B cell (primary cell): ENCODE measurements at regions not wholly inside any gene's neighbourhood (a gene's known extent, or its start where the extent isn't known, plus 50 kb on each side); places are given as distances from the start of the nearest gene placed in this dataset.

Source experiments
- ATAC-seq: fragments of 200-7000 bp; cut with Tn5 transposase; one replicate; pipeline ENCODE4 v1.10.0; 2021; ENCODE audit warnings: low read depth, mild to moderate bottlenecking, moderate number of reproducible peaks, moderate library complexity
- CTCF ChIA-PET: fragments of 350-600 bp; sonication (Branson Sonifier 250); formaldehyde crosslinking; loops from one replicate; lab custom pipeline; 2021; ENCODE audit warnings: antibody characterized with exemption, inconsistent platforms; lab: Charles Lee
- POLR2A ChIA-PET: fragments of 350-600 bp; sonication (Branson Sonifier 250); formaldehyde crosslinking; loops from one replicate; lab custom pipeline; 2021; ENCODE audit warnings: antibody characterized with exemption; lab: Charles Lee
- DNase-seq: peaks from one replicate; pipeline ENCODE4 v3.0.0; 2013
- H2AFZ ChIP-seq: 2 replicates; pipeline ENCODE4 v1.6.1; 2012; ENCODE audit warnings: mild to moderate bottlenecking, low read depth, low read length; ENCODE audit not compliant: insufficient read depth, poor library complexity, severe bottlenecking
- H3K27ac ChIP-seq, 2 donors: 1 replicate in 1 of 2; 2 replicates in 1 of 2; pipeline ENCODE4 v1.5.1; 2012 to 2013; ENCODE audit warnings: low read length in 2 of 2, mild to moderate bottlenecking in 2 of 2, moderate library complexity in 1 of 2
- H3K27me3 ChIP-seq, 4 experiments: fragments of 200-600 bp in 1 of 4; sonication (generic) in 1 of 4; replicated peaks in 1 of 4; 1 replicate in 2 of 4; 2 replicates in 2 of 4; pipeline versions ENCODE4 v1.6.1 to v1.7.0; 2013 to 2016; ENCODE audit warnings: low read length in 3 of 4, mild to moderate bottlenecking in 2 of 4, mixed read lengths in 1 of 4, moderate library complexity in 1 of 4; ENCODE audit not compliant: insufficient read depth in 4 of 4, control insufficient read depth in 3 of 4; ENCODE audit errors: control extremely low read depth in 1 of 4
- H3K36me3 ChIP-seq, 2 experiments: replicated peaks in 1 of 2; 1 replicate in 1 of 2; 2 replicates in 1 of 2; pipeline versions ENCODE4 v1.6.1 to v1.7.1; 2013; ENCODE audit warnings: low read length in 1 of 2; ENCODE audit not compliant: insufficient read depth in 2 of 2, control insufficient read depth in 1 of 2; ENCODE audit errors: control extremely low read depth in 1 of 2, extremely low read depth in 1 of 2
- H3K4me1 ChIP-seq, 2 donors: fragments of 200-600 bp in 1 of 2; sonication (generic) in 1 of 2; 1 replicate in 1 of 2; 2 replicates in 1 of 2; pipeline versions ENCODE4 v1.5.1 to v1.6.1; 2013 to 2017; ENCODE audit warnings: low read length in 2 of 2; ENCODE audit not compliant: control insufficient read depth in 2 of 2, insufficient read depth in 2 of 2
- H3K4me2 ChIP-seq: replicated peaks from 2 replicates; pipeline ENCODE3; 2012; ENCODE audit warnings: mild to moderate bottlenecking, low read depth, low read length; ENCODE audit not compliant: poor library complexity, severe bottlenecking
- H3K4me3 ChIP-seq, 5 experiments: fragments of 200-600 bp in 1 of 5; sonication (generic) in 1 of 5; 1 replicate in 3 of 5; 2 replicates in 2 of 5; pipeline versions ENCODE4 v1.5.1 to v1.7.0; 2011 to 2016; ENCODE audit warnings: low read length in 4 of 5, mild to moderate bottlenecking in 4 of 5, low read depth in 2 of 5, control low read depth in 1 of 5, moderate library complexity in 1 of 5; ENCODE audit not compliant: insufficient read depth in 1 of 5; ENCODE audit errors: control extremely low read depth in 1 of 5, extremely low read depth in 1 of 5
- H3K79me2 ChIP-seq: fragments of 200-600 bp; sonication (generic); one replicate; pipeline ENCODE4 v1.6.0; 2016; ENCODE audit warnings: low read length; ENCODE audit not compliant: control insufficient read depth, insufficient read depth
- H3K9ac ChIP-seq: fragments of 200-600 bp; sonication (generic); 2 replicates; pipeline ENCODE4 v1.6.1; 2017; ENCODE audit warnings: mild to moderate bottlenecking, low read length, moderate library complexity
- H3K9me3 ChIP-seq, 3 donors: one replicate each; pipeline versions ENCODE4 v1.6.1 to v1.7.1; 2013; ENCODE audit warnings: low read length in 2 of 3; ENCODE audit not compliant: control insufficient read depth in 2 of 3, insufficient read depth in 1 of 3; ENCODE audit errors: control extremely low read depth in 1 of 3
- H4K20me1 ChIP-seq: 2 replicates; pipeline ENCODE4 v1.6.0; 2012; ENCODE audit warnings: mild to moderate bottlenecking, low read length; ENCODE audit not compliant: insufficient read depth, control insufficient read depth, poor library complexity, severe bottlenecking
- H3K27ac Mint-ChIP-seq: one replicate; pipeline ENCODE4 v1.8.0; 2021; ENCODE audit warnings: mixed read lengths
- H3K27me3 Mint-ChIP-seq: one replicate; pipeline ENCODE4 v1.8.0; 2021; ENCODE audit warnings: mixed read lengths
- H3K4me1 Mint-ChIP-seq: one replicate; pipeline ENCODE4 v1.8.0; 2021; ENCODE audit warnings: mixed read lengths
- H3K4me3 Mint-ChIP-seq: one replicate; pipeline ENCODE4 v1.8.0; 2021; ENCODE audit warnings: mixed read lengths
- H3K9me3 Mint-ChIP-seq: one replicate; pipeline ENCODE4 v1.8.0; 2022; ENCODE audit warnings: mixed read lengths; ENCODE audit not compliant: insufficient read depth
- EZH2 ChIP-seq: IDR thresholded peaks from 2 replicates; pipeline ENCODE4 v1.6.1; 2012; ENCODE audit warnings: borderline replicate concordance, low read depth, mild to moderate bottlenecking, moderate library complexity, low read length; ENCODE audit not compliant: insufficient read depth, poor library complexity, severe bottlenecking
- WGBS: methylation state at CpG from one replicate; pipeline ENCODE4 v1.1.5; 2013; ENCODE audit warnings: missing lambda C conversion rate; ENCODE audit not compliant: insufficient coverage; 5-methylcytosine and 5-hydroxymethylcytosine counted together
- intact Hi-C: fragments of 100-400 bp; cut with micrococcal nuclease; formaldehyde crosslinking; loops from one replicate; pipeline ENCODE4 v1.10.0; 2022
- TF ChIP-seq, protein P1 (sequence below): fragments of 200-600 bp; IDR thresholded peaks from one replicate; pipeline ENCODE4 v1.8.0; 2022; ENCODE audit warnings: antibody characterized with exemption, mild to moderate bottlenecking

DNA sequence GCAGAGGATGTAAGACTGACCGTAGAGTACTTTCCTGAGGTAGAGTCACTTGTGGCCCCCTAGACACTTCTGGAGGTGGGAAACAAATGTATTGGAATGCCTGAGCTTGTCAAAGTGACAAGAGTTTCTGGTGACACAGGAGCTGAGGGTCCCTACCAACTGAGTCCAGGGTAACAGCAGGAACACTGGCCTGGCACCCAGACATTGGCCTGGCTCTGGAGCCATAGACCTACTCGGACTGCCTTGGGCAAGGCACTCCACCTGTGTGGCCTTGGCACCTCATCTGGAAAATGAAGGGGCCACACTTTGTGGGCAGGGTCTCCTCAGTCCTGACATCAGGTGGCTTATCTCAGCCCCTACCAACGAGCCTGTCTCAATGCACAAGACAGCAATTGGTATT is 398.2 kb upstream of the CELF4 start:
- H3K27ac Mint-ChIP-seq = no peak overlapping the region
- TF ChIP-seq EZH2 = no peak
- TF ChIP-seq, protein P1, sequence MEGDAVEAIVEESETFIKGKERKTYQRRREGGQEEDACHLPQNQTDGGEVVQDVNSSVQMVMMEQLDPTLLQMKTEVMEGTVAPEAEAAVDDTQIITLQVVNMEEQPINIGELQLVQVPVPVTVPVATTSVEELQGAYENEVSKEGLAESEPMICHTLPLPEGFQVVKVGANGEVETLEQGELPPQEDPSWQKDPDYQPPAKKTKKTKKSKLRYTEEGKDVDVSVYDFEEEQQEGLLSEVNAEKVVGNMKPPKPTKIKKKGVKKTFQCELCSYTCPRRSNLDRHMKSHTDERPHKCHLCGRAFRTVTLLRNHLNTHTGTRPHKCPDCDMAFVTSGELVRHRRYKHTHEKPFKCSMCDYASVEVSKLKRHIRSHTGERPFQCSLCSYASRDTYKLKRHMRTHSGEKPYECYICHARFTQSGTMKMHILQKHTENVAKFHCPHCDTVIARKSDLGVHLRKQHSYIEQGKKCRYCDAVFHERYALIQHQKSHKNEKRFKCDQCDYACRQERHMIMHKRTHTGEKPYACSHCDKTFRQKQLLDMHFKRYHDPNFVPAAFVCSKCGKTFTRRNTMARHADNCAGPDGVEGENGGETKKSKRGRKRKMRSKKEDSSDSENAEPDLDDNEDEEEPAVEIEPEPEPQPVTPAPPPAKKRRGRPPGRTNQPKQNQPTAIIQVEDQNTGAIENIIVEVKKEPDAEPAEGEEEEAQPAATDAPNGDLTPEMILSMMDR = no peak
- Histone ChIP-seq H2AFZ (no peak overlapping the region), H3K4me1 (no peaks in the 10 kb centered on the region), H3K27ac (no peak overlapping the region), H3K79me2 (no peaks in the 10 kb centered on the region), H3K9ac (no peak overlapping the region), H3K4me2 (no peak overlapping the region), H4K20me1 (no peaks in the 10 kb centered on the region), H3K4me3 (no peak overlapping the region), H3K9me3 (peaks cover 0 to 5% (median 0%) of the 10 kb centered on the region in 3 donors), H3K27me3 (no peaks in the 10 kb centered on the region), H3K36me3 (no peaks in the 10 kb centered on the region)
- peaks cover 5% of the 10 kb centered on the region for H3K9me3 Mint-ChIP-seq
- intact Hi-C loops = no loop called here
- POLR2A ChIA-PET = no interaction called here
- DNase-seq = no peak
- no peak overlapping the region for H3K4me3 Mint-ChIP-seq
- ATAC-seq = no peak
- CTCF ChIA-PET = no interaction called here
- H3K4me1 Mint-ChIP-seq = no peaks in the 10 kb centered on the region
- H3K27me3 Mint-ChIP-seq = no peaks in the 10 kb centered on the region
- WGBS = 92% methylated on average over 3 of the region's 3 CpGs

DNA sequence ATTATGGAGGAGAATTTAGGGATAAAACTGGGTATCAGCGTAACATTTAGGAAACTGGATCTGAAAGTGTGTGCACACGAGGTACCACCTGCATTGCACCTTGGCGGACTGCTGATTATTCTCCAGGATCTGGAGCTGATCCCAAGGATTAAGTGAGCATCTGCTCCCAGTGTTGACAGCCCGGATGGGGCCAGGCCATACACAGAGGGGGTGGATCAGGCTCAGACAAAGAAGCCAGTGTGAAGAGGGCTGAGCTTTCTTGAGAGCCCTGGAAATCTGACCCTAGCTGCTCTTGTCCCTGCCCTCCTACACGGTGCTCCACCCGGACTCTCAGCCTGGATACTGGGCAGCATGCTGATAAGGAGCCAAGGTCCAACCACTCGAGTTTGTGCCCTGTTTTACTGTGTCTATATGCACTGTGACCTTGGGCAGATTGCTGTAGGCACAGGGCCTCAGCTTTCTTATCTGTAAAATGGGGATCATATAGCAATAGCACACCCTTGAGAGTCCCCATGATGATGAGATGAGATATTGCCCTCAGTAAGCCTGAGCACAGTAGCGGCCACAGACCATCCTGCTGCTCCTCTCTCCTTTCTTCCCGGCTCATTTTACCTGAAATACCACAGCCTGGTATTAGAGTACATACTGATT is 396.8 kb upstream of the CELF4 start:
- POLR2A ChIA-PET = no interaction called here
- intact Hi-C loops = no loop called here
- H3K9me3 ChIP-seq = peaks cover 0 to 5% (median 0%) of the 10 kb centered on the region in 3 donors
- H3K27me3 ChIP-seq = no peaks in the 10 kb centered on the region
- no peak overlapping the region for H3K9ac ChIP-seq
- no peak overlapping the region for H2AFZ ChIP-seq
- Mint-ChIP-seq H3K4me3 (no peak overlapping the region), H3K4me1 (no peaks in the 10 kb centered on the region), H3K9me3 (peaks cover 5% of the 10 kb centered on the region), H3K27me3 (no peaks in the 10 kb centered on the region), H3K27ac (no peak overlapping the region)
- no peak for ATAC-seq
- 88% methylated on average over 7 of the region's 9 CpGs for WGBS
- TF ChIP-seq EZH2 = no peak
- H3K4me1 ChIP-seq = no peaks in the 10 kb centered on the region
- no peak overlapping the region for H3K4me3 ChIP-seq
- DNase-seq = no peak
- H3K4me2 ChIP-seq = no peak overlapping the region
- H3K36me3 ChIP-seq = no peaks in the 10 kb centered on the region
- H3K79me2 ChIP-seq = no peaks in the 10 kb centered on the region
- H3K27ac ChIP-seq = no peak overlapping the region
- no peaks in the 10 kb centered on the region for H4K20me1 ChIP-seq
- CTCF ChIA-PET = no interaction called here
